MG63 (cell line): ENCODE measurements at regions not wholly inside any gene's neighbourhood (a gene's known extent, or its start where the extent isn't known, plus 50 kb on each side); places are given as distances from the start of the nearest gene placed in this dataset.
"Not testable (repeated sequence)": the region's sequence is repeated elsewhere in the genome, so short reads cannot be mapped to it uniquely, and the experiment has no call there.

Source experiments
- DNase-seq: peaks from one replicate; pipeline ENCODE4 v3.0.0-alpha.2; 2020
- H3K27me3 ChIP-seq: fragments of 250-450 bp; sonication (Bioruptor Pico); 2 replicates; pipeline ENCODE4 v1.5.1; 2020; ENCODE audit warnings: mild to moderate bottlenecking, moderate library complexity
- H3K36me3 ChIP-seq: fragments of 250-450 bp; sonication (Bioruptor Pico); 2 replicates; pipeline ENCODE4 v1.5.1; 2020; ENCODE audit warnings: mild to moderate bottlenecking, moderate library complexity
- H3K4me3 ChIP-seq: fragments of 250-450 bp; sonication (Bioruptor Pico); 2 replicates; pipeline ENCODE4 v1.5.1; 2020; ENCODE audit warnings: mild to moderate bottlenecking, moderate library complexity
- H3K9me3 ChIP-seq: fragments of 250-450 bp; sonication (Bioruptor Pico); 2 replicates; pipeline ENCODE4 v1.5.1; 2020; ENCODE audit warnings: mild to moderate bottlenecking, moderate library complexity

GRCh38 chr15:96817900-96818299 lies 487.4 kb downstream of the NR2F2 start:
- Histone ChIP-seq H3K4me3 (no peak overlapping the region), H3K36me3 (no peaks in the 10 kb centered on the region), H3K9me3 (no peaks in the 10 kb centered on the region), H3K27me3 (no peaks in the 10 kb centered on the region)
- no peak for DNase-seq

GRCh38 chr15:96818861-96819260 lies 488.4 kb downstream of the NR2F2 start:
- Histone ChIP-seq H3K4me3 (no peak overlapping the region), H3K9me3 (no peaks in the 10 kb centered on the region), H3K36me3 (no peaks in the 10 kb centered on the region), H3K27me3 (no peaks in the 10 kb centered on the region)
- no peak for DNase-seq

DNA sequence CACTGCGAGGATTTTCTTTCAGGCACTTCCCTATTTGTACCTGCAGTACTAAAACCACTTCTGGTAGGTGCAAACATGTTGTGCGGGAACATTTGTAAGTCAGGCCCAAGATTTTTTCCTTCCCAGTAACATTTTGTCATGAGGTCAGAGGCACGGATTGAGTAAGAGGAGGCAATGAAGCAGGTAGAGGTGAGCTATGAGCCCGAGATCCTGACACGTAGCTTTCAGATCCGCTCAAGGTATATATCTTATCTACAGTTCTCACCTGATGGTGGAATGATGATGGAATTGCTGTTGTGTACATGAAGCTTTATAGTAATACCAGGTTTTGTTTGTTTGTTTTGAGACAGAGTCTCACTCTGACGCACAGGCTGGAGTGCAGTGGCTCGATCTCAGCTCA lies 497.5 kb downstream of the NR2F2 start:
- Histone ChIP-seq H3K4me3 (no peak overlapping the region), H3K9me3 (no peaks in the 10 kb centered on the region), H3K27me3 (no peaks in the 10 kb centered on the region), H3K36me3 (no peaks in the 10 kb centered on the region)
- DNase-seq: no peak

GRCh38 chr15:96837241-96837970 lies 506.9 kb downstream of the NR2F2 start:
- Histone ChIP-seq H3K27me3 (no peaks in the 10 kb centered on the region), H3K9me3 (peaks cover 14% of the 10 kb centered on the region), H3K4me3 (no peak overlapping the region), H3K36me3 (no peaks in the 10 kb centered on the region)
- DNase-seq: no peak

- H3K9me3 ChIP-seq: peaks cover 14% of the 10 kb centered on the region
- peak; percentile 55 for DNase-seq
- no peaks in the 10 kb centered on the region for H3K27me3 ChIP-seq
- H3K4me3 ChIP-seq: no peak overlapping the region
- no peaks in the 10 kb centered on the region for H3K36me3 ChIP-seq
Measured at GRCh38 chr15:96838081-96838480, 507.6 kb downstream of the NR2F2 start.

GRCh38 chr15:96849271-96849900 lies 518.9 kb downstream of the NR2F2 start:
- Histone ChIP-seq H3K27me3 (no peaks in the 10 kb centered on the region; the same call in 1 of the 2 replicates), H3K9me3 (no peaks in the 10 kb centered on the region; the same call in 1 of the 2 replicates), H3K36me3 (no peaks in the 10 kb centered on the region), H3K4me3 (no peak overlapping the region)
- DNase-seq: peak; percentile 79

DNA sequence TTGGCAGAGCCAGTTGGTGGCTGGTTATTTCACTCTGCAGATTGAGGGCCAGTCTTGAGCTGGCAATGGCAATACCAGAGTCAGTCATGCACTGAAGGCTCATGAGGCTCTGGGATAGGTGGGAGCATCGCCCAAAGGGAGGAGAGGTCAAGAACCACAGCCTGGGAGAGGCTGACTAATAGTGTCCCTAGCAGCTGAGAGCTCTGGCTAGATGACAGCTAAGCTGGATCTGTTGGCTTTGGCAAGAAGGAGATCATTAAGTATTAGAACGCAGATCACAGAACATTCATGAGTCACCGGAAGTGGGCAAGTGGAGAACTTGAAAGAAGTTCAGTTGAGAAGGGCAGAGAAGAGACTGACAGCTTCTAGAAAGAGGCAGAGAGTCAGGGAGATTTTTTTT lies 521.1 kb downstream of the NR2F2 start:
- H3K27me3 ChIP-seq: no peaks in the 10 kb centered on the region; the same call in 1 of the 2 replicates
- no peak overlapping the region for H3K4me3 ChIP-seq
- peak; percentile 96 for DNase-seq
- H3K36me3 ChIP-seq: no peaks in the 10 kb centered on the region
- no peaks in the 10 kb centered on the region; the same call in 1 of the 2 replicates for H3K9me3 ChIP-seq

- no peaks in the 10 kb centered on the region for H3K36me3 ChIP-seq
- no peaks in the 10 kb centered on the region for H3K9me3 ChIP-seq
- no peak overlapping the region for H3K4me3 ChIP-seq
- no peak for DNase-seq
- H3K27me3 ChIP-seq: no peaks in the 10 kb centered on the region
Measured at GRCh38 chr15:96858694-96859093, 528.2 kb downstream of the NR2F2 start.

DNA sequence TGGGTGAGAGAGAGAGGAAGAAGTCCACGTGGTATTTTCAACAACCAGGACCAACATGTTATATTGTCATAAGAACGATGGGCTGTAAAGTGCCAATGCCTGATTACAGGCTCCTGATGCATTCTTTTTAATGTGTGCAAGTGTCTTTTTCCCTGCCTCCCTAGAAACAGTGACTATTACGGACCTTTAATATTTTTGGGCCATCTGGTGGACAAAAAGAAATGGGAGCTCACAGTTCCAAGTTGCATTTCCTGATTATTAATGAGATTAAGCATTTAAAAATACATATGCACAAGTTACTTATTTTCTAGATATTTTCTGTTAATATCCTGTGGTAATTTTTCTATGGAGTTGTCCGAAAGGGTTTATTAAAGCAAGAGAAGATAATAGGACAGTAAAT lies 530.2 kb downstream of the NR2F2 start:
- Histone ChIP-seq H3K36me3 (no peaks in the 10 kb centered on the region), H3K4me3 (no peak overlapping the region), H3K9me3 (no peaks in the 10 kb centered on the region), H3K27me3 (no peaks in the 10 kb centered on the region)
- no peak for DNase-seq

DNA sequence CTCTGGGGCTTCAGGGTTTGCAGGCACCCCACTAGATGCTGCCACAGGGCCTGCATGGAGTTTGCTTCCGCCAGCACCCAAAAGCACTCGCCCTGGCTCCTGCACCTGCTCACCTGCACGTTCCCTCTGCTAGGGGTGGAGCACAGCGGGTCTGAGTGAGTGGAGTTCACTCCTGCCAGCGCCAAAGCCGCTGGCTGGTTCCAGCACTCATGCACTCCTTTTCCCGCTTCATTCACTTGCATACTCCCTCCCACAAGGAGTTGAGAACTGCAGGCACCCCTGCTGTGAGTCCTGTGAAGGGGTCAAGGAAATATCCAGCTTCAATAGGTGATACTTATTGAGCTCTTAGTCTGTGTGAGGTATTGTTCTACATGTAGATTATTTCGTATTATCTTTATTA lies 537.5 kb downstream of the NR2F2 start:
- no peaks in the 10 kb centered on the region for H3K36me3 ChIP-seq
- no peaks in the 10 kb centered on the region for H3K27me3 ChIP-seq
- DNase-seq: no peak
- no peak overlapping the region for H3K4me3 ChIP-seq
- H3K9me3 ChIP-seq: no peaks in the 10 kb centered on the region

GRCh38 chr15:96869122-96869521 lies 538.6 kb downstream of the NR2F2 start:
- Histone ChIP-seq H3K9me3 (no peaks in the 10 kb centered on the region), H3K4me3 (no peak overlapping the region), H3K36me3 (no peaks in the 10 kb centered on the region), H3K27me3 (no peaks in the 10 kb centered on the region)
- no peak for DNase-seq

DNA sequence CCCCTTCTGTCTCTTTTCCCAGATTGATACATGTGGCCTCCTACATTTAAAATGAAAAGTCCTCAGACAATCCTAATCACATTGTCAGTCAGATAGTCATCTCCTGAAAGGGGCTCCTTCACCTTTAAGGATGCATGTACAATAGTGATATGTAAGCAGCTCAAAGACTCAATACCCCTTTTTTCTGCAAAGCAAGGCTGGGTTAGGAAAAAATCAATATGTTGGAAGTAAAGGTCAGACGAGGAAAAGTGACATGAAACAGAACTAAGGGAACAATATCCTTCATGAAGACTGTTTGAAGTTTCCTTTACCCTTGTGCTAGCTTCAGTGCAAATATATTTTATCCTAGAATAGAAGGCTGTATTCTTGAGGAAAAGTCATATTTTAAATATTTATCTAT lies 539.3 kb downstream of the NR2F2 start:
- Histone ChIP-seq H3K27me3 (no peaks in the 10 kb centered on the region), H3K36me3 (no peaks in the 10 kb centered on the region), H3K4me3 (no peak overlapping the region), H3K9me3 (no peaks in the 10 kb centered on the region)
- DNase-seq: no peak

- H3K9me3 ChIP-seq: no peaks in the 10 kb centered on the region
Measured at GRCh38 chr15:96870580-96870979, 540.1 kb downstream of the NR2F2 start.

GRCh38 chr15:96877442-96877841 lies 546.9 kb downstream of the NR2F2 start:
- DNase-seq, H3K27me3 ChIP-seq, H3K36me3 ChIP-seq, H3K9me3 ChIP-seq, H3K4me3 ChIP-seq: not testable (repeated sequence)

More at GRCh38 chr15:96870580-96870979, 540.1 kb downstream of the NR2F2 start:
- DNase-seq: no peak
- no peaks in the 10 kb centered on the region for H3K27me3 ChIP-seq
- no peak overlapping the region for H3K4me3 ChIP-seq
- H3K36me3 ChIP-seq: no peaks in the 10 kb centered on the region

GRCh38 chr15:96878129-96878528 lies 547.6 kb downstream of the NR2F2 start:
- H3K36me3 ChIP-seq: no peaks in the 10 kb centered on the region
- H3K9me3 ChIP-seq: no peaks in the 10 kb centered on the region
- H3K4me3 ChIP-seq: no peak overlapping the region
- H3K27me3 ChIP-seq: no peaks in the 10 kb centered on the region
- DNase-seq: no peak

DNA sequence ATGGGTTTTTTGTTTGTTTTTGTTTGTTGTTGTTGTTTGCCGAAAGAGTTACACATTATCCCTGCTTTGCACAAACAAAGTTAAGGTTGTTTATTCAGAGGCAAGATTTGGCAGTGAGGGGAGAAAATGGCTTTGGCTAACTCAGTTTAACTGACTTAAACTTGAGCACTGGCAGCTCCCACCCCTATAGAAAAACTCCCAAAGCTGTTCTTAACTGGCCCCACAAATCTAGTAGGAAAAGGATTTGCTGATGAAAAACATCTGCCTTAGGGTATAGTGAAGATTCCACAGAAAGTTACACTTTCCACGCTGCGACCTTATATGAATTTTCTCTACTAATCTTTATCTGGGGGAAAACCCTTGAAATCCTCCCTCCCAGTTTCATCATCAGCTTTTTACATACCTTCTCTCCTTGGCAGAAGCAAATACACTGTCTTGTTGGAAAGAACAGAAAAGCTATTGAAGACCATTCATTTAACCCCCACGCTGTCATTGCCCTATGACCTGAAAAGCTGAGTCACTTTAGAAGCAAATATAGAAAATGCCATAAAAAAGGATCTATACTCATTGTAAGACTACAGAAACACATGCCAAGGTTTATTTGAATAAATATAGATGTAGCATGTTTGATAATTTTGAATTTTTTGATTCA lies 551.7 kb downstream of the NR2F2 start:
- DNase-seq: no peak
- no peaks in the 10 kb centered on the region for H3K9me3 ChIP-seq
- no peak overlapping the region for H3K4me3 ChIP-seq
- H3K27me3 ChIP-seq: no peaks in the 10 kb centered on the region
- H3K36me3 ChIP-seq: no peaks in the 10 kb centered on the region

DNA sequence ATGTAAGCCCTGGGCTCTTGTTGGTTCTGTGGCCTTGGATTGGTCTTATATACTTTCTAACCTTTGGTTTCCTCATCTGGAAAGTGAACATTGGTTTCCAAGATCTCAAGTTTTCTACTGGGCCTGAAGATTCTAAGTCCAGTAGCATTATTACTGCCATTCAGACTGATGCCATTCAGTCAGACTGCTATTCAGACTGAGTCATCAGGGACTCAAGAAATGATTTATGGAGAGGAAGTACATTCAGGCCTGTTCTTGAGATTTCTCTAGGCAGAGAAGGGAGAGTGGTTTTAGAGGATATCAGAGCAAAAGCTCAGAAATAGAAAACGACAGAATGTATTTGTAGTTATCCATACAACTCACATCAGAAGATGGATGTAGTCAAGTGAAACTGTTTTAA lies 557.2 kb downstream of the NR2F2 start:
- Histone ChIP-seq H3K9me3 (no peaks in the 10 kb centered on the region), H3K4me3 (no peak overlapping the region), H3K36me3 (no peaks in the 10 kb centered on the region), H3K27me3 (no peaks in the 10 kb centered on the region)
- no peak for DNase-seq

DNA sequence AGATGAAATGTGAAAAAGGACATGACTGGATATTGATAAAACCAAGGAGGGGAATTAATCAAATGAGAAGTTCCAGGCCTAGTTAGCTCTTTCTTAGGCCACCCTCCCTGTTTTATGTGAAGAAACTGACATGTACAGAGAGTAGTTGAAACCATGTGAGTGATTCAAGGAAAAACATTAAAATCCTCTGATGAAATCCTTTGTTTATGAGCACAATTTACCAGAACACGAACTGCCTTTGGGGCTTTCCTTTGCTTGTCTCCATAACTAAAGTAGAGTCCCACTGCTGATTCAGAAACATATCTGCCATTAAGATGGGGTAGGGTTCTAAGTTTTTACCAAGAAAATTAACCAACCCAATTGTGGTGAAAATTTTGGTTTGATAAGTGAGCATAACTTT lies 558.3 kb downstream of the NR2F2 start:
- H3K4me3 ChIP-seq: no peak overlapping the region
- no peaks in the 10 kb centered on the region for H3K36me3 ChIP-seq
- no peak for DNase-seq
- H3K27me3 ChIP-seq: no peaks in the 10 kb centered on the region
- H3K9me3 ChIP-seq: no peaks in the 10 kb centered on the region
